Right cardiac atrium (tissue), 5 donors: ENCODE measurements at regions not wholly inside any gene's neighbourhood (a gene's known extent, or its start where the extent isn't known, plus 50 kb on each side); places are given as distances from the start of the nearest gene placed in this dataset.

Experiments used
- ATAC-seq, 2 donors: fragments of 200-7000 bp; cut with Tn5 transposase; one replicate each; pipeline versions ENCODE4 v1.8.0 to v1.9.1; 2020; ENCODE audit warnings: moderate library complexity in 2 of 2, mild to moderate bottlenecking in 1 of 2
- DNase-seq, 3 donors: peaks; one replicate each; pipeline ENCODE4 v3.0.0-alpha.2; 2020
- H3K27ac ChIP-seq: one replicate; pipeline ENCODE4 v1.5.1; 2013; ENCODE audit warnings: mild to moderate bottlenecking, low read length, control low read depth, moderate library complexity
- H3K27me3 ChIP-seq: one replicate; pipeline ENCODE4 v1.6.1; 2013; ENCODE audit not compliant: control insufficient read depth, insufficient read depth
- H3K4me1 ChIP-seq: one replicate; pipeline ENCODE4 v1.6.1; 2013; ENCODE audit warnings: low read length; ENCODE audit not compliant: control insufficient read depth, insufficient read depth
- H3K4me3 ChIP-seq: one replicate; pipeline ENCODE4 v1.5.1; 2013; ENCODE audit warnings: low read length, control low read depth
- H3K9me3 ChIP-seq: one replicate; pipeline ENCODE4 v1.6.1; 2013; ENCODE audit warnings: low read length; ENCODE audit not compliant: control insufficient read depth
- WGBS: extraction: QIAGEN DNeasy Blood & Tissue Kit; methylation state at CpG from one replicate; pipeline ENCODE4 v1.1.7; 2013; 5-methylcytosine and 5-hydroxymethylcytosine counted together
- intact Hi-C, 4 donors: fragments of 100-400 bp; cut with DNase I; formaldehyde crosslinking; loops; one replicate each; pipeline versions ENCODE4 v1.11.0 to v1.14.0; 2022 to 2023
- donor health status: healthy with polysubstance abuse.
- donor health status: DM: no; HTN: yes; CAD: no.
- donor health status: DM: no; HTN: no; CAD: no.
- donor health status: DM: no; HTN: yes; CAD: no; lungs with severe emphysema.
- donor health status: DM: yes; HTN: yes; CAD: no.

GRCh38 chr10:91576096-91576545 is 56.8 kb downstream of the PPP1R3C start:
- Histone ChIP-seq H3K27me3 (no peaks in the 10 kb centered on the region), H3K9me3 (no peaks in the 10 kb centered on the region), H3K4me1 (no peaks in the 10 kb centered on the region), H3K4me3 (no peak overlapping the region), H3K27ac (peak overlapping the region; percentile 39)
- DNase-seq, result no peak
- intact Hi-C loops, result no loop called here
- ATAC-seq, result peak; percentile 50 to 74

GRCh38 chr10:91575044-91575610 is 57.7 kb downstream of the PPP1R3C start:
- H3K9me3 ChIP-seq, result no peaks in the 10 kb centered on the region
- 32% methylated on average over 7 of the region's 7 CpGs for WGBS

DNA sequence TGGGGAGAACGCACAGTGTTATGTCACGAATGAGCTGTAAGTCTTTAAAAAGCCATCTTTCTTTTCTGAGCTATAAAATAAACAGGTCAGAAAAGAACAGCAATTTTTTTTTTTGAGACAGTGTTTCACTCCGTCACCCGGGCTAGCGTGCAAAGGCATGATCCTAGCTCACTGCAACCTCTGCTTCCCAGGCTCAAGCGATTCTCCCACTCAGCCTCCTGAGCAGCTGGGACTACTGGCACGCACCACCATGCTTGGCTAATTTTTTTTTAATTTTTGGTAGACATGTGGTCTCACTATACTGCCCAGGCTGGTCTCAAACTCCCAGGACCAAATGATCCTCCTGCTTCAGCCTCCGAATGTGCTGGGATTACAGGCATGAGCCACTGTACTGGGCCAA is 58.6 kb downstream of the PPP1R3C start:
- H3K4me3 ChIP-seq, result no peak overlapping the region
- WGBS, result 95% methylated on average over 8 of the region's 8 CpGs
- H3K4me1 ChIP-seq, result no peaks in the 10 kb centered on the region
- intact Hi-C loops, result no loop called here
- ATAC-seq, result no peak
- H3K9me3 ChIP-seq, result no peaks in the 10 kb centered on the region
- no peaks in the 10 kb centered on the region for H3K27me3 ChIP-seq
- DNase-seq, result no peak
- H3K27ac ChIP-seq, result no peak overlapping the region

More at GRCh38 chr10:91575044-91575610, 57.7 kb downstream of the PPP1R3C start:
- no peaks in the 10 kb centered on the region for H3K27me3 ChIP-seq
- no peak overlapping the region for H3K4me3 ChIP-seq
- no peaks in the 10 kb centered on the region for H3K4me1 ChIP-seq
- peak overlapping the region; percentile 72 for H3K27ac ChIP-seq
- ATAC-seq, result peak; percentile 72 to 79
- no peak for DNase-seq
- intact Hi-C loops, result no loop called here

- intact Hi-C loops, result no loop called here
- H3K27me3 ChIP-seq, result no peaks in the 10 kb centered on the region
- 97% methylated on average over 3 of the region's 3 CpGs for WGBS
- no peak overlapping the region for H3K27ac ChIP-seq
- H3K4me1 ChIP-seq, result no peaks in the 10 kb centered on the region
- no peaks in the 10 kb centered on the region for H3K9me3 ChIP-seq
- DNase-seq, result no peak
- no peak overlapping the region for H3K4me3 ChIP-seq
- no peak for ATAC-seq
Measured at GRCh38 chr10:91573320-91573719, 59.6 kb downstream of the PPP1R3C start.

GRCh38 chr10:91571671-91572070 is 61.2 kb downstream of the PPP1R3C start:
- no peaks in the 10 kb centered on the region for H3K27me3 ChIP-seq
- no peak overlapping the region for H3K27ac ChIP-seq
- intact Hi-C loops, result no loop called here
- ATAC-seq, result no peak
- no peak for DNase-seq
- H3K4me1 ChIP-seq, result no peaks in the 10 kb centered on the region
- WGBS, result 19% methylated on average over 2 of the region's 2 CpGs
- H3K9me3 ChIP-seq, result no peaks in the 10 kb centered on the region
- H3K4me3 ChIP-seq, result no peak overlapping the region

DNA sequence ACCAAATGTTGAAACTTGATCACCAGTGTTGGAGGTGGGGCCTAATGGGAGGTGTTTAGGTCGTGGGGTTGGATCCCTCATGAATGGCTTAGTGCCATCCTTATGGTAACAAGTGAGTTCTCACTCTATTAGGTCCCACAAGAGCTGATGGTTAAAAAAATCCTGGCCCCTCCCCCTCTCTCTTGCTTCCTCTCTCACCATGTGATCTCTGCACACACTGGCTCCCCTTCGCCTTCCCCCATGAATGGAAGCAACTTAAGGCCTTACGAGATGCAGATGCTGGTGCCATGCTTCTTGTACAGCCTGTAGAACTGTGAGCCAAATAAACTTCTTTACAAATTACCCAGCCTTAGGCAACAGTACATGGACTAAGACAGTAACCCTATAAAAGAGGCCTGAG is 62.7 kb downstream of the PPP1R3C start:
- no peak for ATAC-seq
- H3K4me1 ChIP-seq, result no peaks in the 10 kb centered on the region
- DNase-seq, result no peak
- intact Hi-C loops, result no loop called here
- WGBS, result 85% methylated on average over 3 of the region's 3 CpGs
- H3K4me3 ChIP-seq, result no peak overlapping the region
- no peaks in the 10 kb centered on the region for H3K9me3 ChIP-seq
- H3K27me3 ChIP-seq, result no peaks in the 10 kb centered on the region
- no peak overlapping the region for H3K27ac ChIP-seq

DNA sequence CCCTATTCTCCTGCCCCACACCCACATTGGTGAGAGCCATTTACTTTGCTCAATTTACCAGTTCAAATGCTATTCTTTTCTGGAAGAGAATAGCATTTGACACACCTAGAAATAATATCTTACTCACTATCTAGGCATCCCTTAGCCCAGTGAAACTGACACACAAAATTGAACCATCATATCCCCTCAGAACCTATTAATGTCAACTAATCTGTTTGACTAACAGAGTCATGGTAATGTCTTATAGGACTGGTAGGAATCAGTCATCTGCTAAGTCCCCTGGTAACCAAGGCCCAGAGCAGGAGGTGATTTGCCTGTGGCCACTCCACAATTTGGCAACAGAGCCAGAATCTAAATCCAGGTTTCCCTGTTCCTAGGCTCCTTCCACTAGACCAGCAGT is 63.3 kb downstream of the PPP1R3C start:
- Histone ChIP-seq H3K27me3 (no peaks in the 10 kb centered on the region), H3K4me3 (no peak overlapping the region), H3K9me3 (no peaks in the 10 kb centered on the region), H3K4me1 (no peaks in the 10 kb centered on the region), H3K27ac (no peak overlapping the region)
- no peak for DNase-seq
- intact Hi-C loops, result no loop called here
- ATAC-seq, result no peak

GRCh38 chr10:91567815-91568214 is 65.1 kb downstream of the PPP1R3C start:
- H3K9me3 ChIP-seq, result no peaks in the 10 kb centered on the region
- intact Hi-C loops, result no loop called here
- ATAC-seq (no peak), DNase-seq (no peak)
- H3K4me1 ChIP-seq, result no peaks in the 10 kb centered on the region
- H3K27ac ChIP-seq, result no peak overlapping the region
- H3K4me3 ChIP-seq, result no peak overlapping the region
- WGBS, result 87% methylated on average over 3 of the region's 3 CpGs
- no peaks in the 10 kb centered on the region for H3K27me3 ChIP-seq

GRCh38 chr10:91566115-91566514 is 66.8 kb downstream of the PPP1R3C start:
- no peak overlapping the region for H3K4me3 ChIP-seq
- intact Hi-C loops, result no loop called here
- ATAC-seq (no peak), DNase-seq (no peak)
- no peak overlapping the region for H3K27ac ChIP-seq
- H3K27me3 ChIP-seq, result no peaks in the 10 kb centered on the region
- H3K9me3 ChIP-seq, result no peaks in the 10 kb centered on the region
- 39% methylated on average over 3 of the region's 3 CpGs for WGBS
- H3K4me1 ChIP-seq, result no peaks in the 10 kb centered on the region

DNA sequence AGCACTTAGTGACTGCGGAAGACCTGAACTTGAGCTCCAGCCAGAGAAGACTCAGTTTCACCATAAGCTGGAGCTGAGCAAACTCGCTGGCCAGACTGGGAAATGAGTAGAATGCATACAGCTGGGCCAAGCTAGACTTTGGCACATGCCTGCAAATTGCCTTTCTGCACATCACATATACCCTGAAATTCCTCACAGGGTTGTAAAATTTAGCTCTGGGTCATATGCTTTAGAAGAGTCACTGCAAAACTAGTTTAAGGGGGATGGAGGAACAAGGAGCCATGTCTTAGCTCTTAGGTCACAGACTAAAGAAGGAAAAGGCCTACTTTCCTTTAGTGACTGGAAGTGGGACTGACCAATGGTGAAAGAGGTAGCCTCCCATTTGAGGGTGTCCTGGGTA is 67.6 kb downstream of the PPP1R3C start:
- intact Hi-C loops, result no loop called here
- Histone ChIP-seq H3K4me3 (no peak overlapping the region), H3K4me1 (no peaks in the 10 kb centered on the region), H3K9me3 (no peaks in the 10 kb centered on the region), H3K27me3 (no peaks in the 10 kb centered on the region), H3K27ac (peak overlapping the region; percentile 28)
- no peak for DNase-seq
- WGBS, result 91% methylated on average over 2 of the region's 2 CpGs
- ATAC-seq, result no peak

DNA sequence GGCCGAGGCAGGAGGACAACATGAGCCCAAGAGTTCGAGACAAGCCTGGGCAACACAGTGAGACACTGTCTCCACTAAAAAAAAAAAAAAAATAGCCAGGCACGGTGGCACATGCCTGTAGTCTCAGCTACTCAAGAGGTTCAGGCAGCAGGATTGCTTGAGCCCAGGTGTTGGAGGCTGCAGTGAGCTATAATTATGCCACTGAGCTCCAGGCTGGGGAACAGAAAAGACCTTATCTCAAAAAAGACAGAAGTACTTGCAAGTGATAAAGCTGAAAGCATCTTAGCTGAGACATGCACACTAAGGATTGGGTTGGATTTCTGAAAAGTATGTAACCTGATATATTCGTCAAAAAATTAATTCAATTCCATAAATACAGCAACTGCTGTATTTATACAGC is 68.4 kb downstream of the PPP1R3C start:
- Histone ChIP-seq H3K4me3 (no peak overlapping the region), H3K27me3 (no peaks in the 10 kb centered on the region), H3K4me1 (no peaks in the 10 kb centered on the region), H3K9me3 (no peaks in the 10 kb centered on the region), H3K27ac (peak overlapping the region; percentile 40)
- DNase-seq (no peak), ATAC-seq (peak in 1 of 2 donors; percentile 17)
- WGBS, result 62% methylated on average over 4 of the region's 4 CpGs
- intact Hi-C loops, result no loop called here
